SK-N-SH treated with all-trans-retinoic acid at 6 μM for 48 hours (cell line): ENCODE measurements at regions not wholly inside any gene's neighbourhood (a gene's known extent, or its start where the extent isn't known, plus 50 kb on each side); places are given as distances from the start of the nearest gene placed in this dataset.

Experiments used
- ARNTL ChIP-seq: fragments of 450-650 bp; formaldehyde crosslinking; IDR thresholded peaks from 2 replicates; pipeline ENCODE4 v1.5.0; 2020; ENCODE audit warnings: low read depth, mild to moderate bottlenecking, moderate library complexity, borderline replicate concordance
- CREB5 ChIP-seq: fragments of 250-450 bp; sonication (Bioruptor Pico); IDR thresholded peaks from 2 replicates; pipeline ENCODE4 v1.5.1; 2020; ENCODE audit warnings: low read depth, mild to moderate bottlenecking, moderate library complexity
- ESRRG ChIP-seq: fragments of 250-450 bp; sonication (Bioruptor Pico); IDR thresholded peaks from 2 replicates; pipeline ENCODE4 v1.6.1; 2021; ENCODE audit warnings: mild to moderate bottlenecking
- ISL1 ChIP-seq: fragments of 250-450 bp; sonication (Bioruptor Pico); IDR thresholded peaks from 2 replicates; pipeline ENCODE4 v2.1.2; 2022; ENCODE audit warnings: mild to moderate bottlenecking, moderate library complexity
- OSR1 ChIP-seq: fragments of 250-450 bp; sonication (Bioruptor Pico); IDR thresholded peaks from 2 replicates; pipeline ENCODE4 v1.8.0; 2022; ENCODE audit warnings: moderate library complexity, mild to moderate bottlenecking, inconsistent platforms
- PATZ1 ChIP-seq: fragments of 250-450 bp; sonication (Bioruptor Pico); IDR thresholded peaks from 2 replicates; pipeline ENCODE4 v1.8.0; 2020; ENCODE audit warnings: mild to moderate bottlenecking, moderate library complexity, borderline replicate concordance
- PPARA ChIP-seq: fragments of 250-450 bp; sonication (Bioruptor Pico); IDR thresholded peaks from 2 replicates; pipeline ENCODE4 v1.5.0; 2020; ENCODE audit warnings: mild to moderate bottlenecking, borderline replicate concordance
- RARB ChIP-seq: fragments of 250-450 bp; sonication (Bioruptor Pico); IDR thresholded peaks from 2 replicates; pipeline ENCODE4 v1.8.0; 2021; ENCODE audit warnings: mild to moderate bottlenecking, moderate library complexity
- SNAI2 ChIP-seq: fragments of 250-450 bp; sonication (Bioruptor Pico); IDR thresholded peaks from 2 replicates; pipeline ENCODE4 v1.5.0; 2020; ENCODE audit warnings: mild to moderate bottlenecking, moderate library complexity
- ZNF8 ChIP-seq: fragments of 450-650 bp; formaldehyde crosslinking; IDR thresholded peaks from 2 replicates; pipeline ENCODE4 v1.5.0; 2020; ENCODE audit warnings: mild to moderate bottlenecking, moderate library complexity

GRCh38 chrX:13151828-13152517, 107.6 kb upstream of the FAM9C start:
- no peak for TF ChIP-seq OSR1 (CRISPR knock-in tag)
- TF ChIP-seq CREB5 (CRISPR knock-in tag) = no peak
- TF ChIP-seq ISL1 (CRISPR knock-in tag) = no peak
- no peak for TF ChIP-seq PPARA (CRISPR knock-in tag)
- TF ChIP-seq RARB (CRISPR knock-in tag) = no peak
- no peak for TF ChIP-seq ZNF8 (CRISPR knock-in tag)
- no peak for TF ChIP-seq ARNTL (CRISPR knock-in tag)
- no peak for TF ChIP-seq PATZ1
- no peak for TF ChIP-seq SNAI2 (CRISPR knock-in tag)
- no peak for TF ChIP-seq ESRRG (CRISPR knock-in tag)
